Cardiac fibroblast (primary cell): ENCODE measurements at regions not wholly inside any gene's neighbourhood (a gene's known extent, or its start where the extent isn't known, plus 50 kb on each side); places are given as distances from the start of the nearest gene placed in this dataset.
"Not testable (repeated sequence)": the region's sequence is repeated elsewhere in the genome, so short reads cannot be mapped to it uniquely, and the experiment has no call there.

Experiments used
- DNase-seq, 2 donors: peaks; one replicate each; pipeline versions ENCODE4 v3.0.0 to v3.0.0-alpha.2; 2010; ENCODE audit warnings: low read depth in 2 of 2
- H3K4me3 ChIP-seq, 2 donors: replicated peaks in 1 of 2; 1 replicate in 1 of 2; 2 replicates in 1 of 2; pipeline ENCODE4 v1.5.1; 2011; ENCODE audit warnings: low read depth in 2 of 2, low read length in 2 of 2, mild to moderate bottlenecking in 2 of 2, moderate library complexity in 1 of 2
- CTCF ChIP-seq: IDR thresholded peaks from one replicate; pipeline ENCODE4 v1.5.1; 2011; ENCODE audit warnings: low read depth, mild to moderate bottlenecking, low read length, inconsistent platforms

- peak in 1 of 2 donors; percentile 27 for DNase-seq
- no peak overlapping the region for H3K4me3 ChIP-seq
- no peak for TF ChIP-seq CTCF
Measured at GRCh38 chr21:28126521-28127174, 866.0 kb downstream of the LTN1 start.

GRCh38 chr21:28124541-28124940 is 868.1 kb downstream of the LTN1 start:
- DNase-seq: no peak
- no peak overlapping the region for H3K4me3 ChIP-seq
- no peak for TF ChIP-seq CTCF

- DNase-seq: no peak
- no peak overlapping the region for H3K4me3 ChIP-seq
- no peak for TF ChIP-seq CTCF
Measured at GRCh38 chr21:28118570-28118969, 874.1 kb downstream of the LTN1 start.

- H3K4me3 ChIP-seq, DNase-seq: not testable (repeated sequence)
Measured at GRCh38 chr21:28114986-28115385, 877.7 kb downstream of the LTN1 start.

- no peak for DNase-seq
- H3K4me3 ChIP-seq: no peak overlapping the region
- TF ChIP-seq CTCF: no peak
Measured at GRCh38 chr21:28113718-28114117, 879.0 kb downstream of the LTN1 start.

GRCh38 chr21:28112511-28112910 is 880.2 kb downstream of the LTN1 start:
- TF ChIP-seq CTCF: no peak
- no peak overlapping the region for H3K4me3 ChIP-seq
- DNase-seq: no peak

- DNase-seq: peak; percentile 45 to 99
- no peak for TF ChIP-seq CTCF
- H3K4me3 ChIP-seq: peak overlapping the region in 1 of 2 donors; percentile 21
Measured at GRCh38 chr21:28111151-28111619, 881.5 kb downstream of the LTN1 start.
